NCI-H774 (cell line): ENCODE measurements at regions not wholly inside any gene's neighbourhood (a gene's known extent, or its start where the extent isn't known, plus 50 kb on each side); places are given as distances from the start of the nearest gene placed in this dataset.
"Not testable (repeated sequence)": the region's sequence is repeated elsewhere in the genome, so short reads cannot be mapped to it uniquely, and the experiment has no call there.

Experiments
- DNase-seq: peaks from one replicate; lab custom pipeline; 2025; lab: John Stamatoyannopoulos, UW

GRCh38 chr5:162624110-162624509 lies 556.5 kb downstream of the GABRG2 start:
- no peak for DNase-seq

DNA sequence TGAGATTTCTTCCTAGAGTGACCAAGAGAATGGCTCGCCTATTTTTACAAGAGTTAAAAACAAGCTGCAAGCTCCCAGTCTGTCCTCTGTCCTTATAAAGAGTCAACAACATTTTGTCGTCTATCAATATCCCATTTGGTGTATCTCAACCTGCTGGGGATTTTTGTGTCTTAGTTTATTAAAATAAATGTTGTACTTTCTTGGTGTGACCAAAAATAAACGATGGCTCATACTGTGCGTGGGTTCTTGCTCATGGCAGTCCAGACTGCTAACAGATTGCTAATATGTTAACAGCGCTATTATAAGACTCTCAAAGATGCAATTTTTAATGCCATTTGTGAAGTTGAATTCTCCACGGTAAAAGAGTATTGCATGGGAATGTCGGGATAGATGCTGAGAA lies 569.9 kb downstream of the GABRG2 start:
- no peak for DNase-seq

DNA sequence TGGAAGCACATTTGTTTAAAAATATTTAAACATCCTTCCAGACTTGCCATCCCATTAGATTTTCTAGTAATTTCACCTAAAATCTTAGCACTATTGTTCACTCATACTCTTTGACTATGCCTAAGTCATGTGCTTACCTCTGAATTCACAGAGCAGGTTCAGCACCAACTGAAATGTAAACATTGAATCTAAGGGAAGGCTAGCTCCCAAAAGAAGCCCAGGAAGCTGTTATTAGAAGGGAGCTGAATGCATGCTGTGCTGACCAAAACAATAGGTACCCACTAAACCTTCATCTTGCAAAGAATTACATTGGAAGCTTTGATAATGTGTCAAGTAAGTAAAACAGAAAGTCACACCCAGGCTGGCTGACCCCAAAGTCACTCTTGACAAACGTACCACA lies 571.3 kb downstream of the GABRG2 start:
- DNase-seq: no peak

- DNase-seq: no peak
Observed at GRCh38 chr5:162641142-162641813, 573.7 kb downstream of the GABRG2 start.

DNA sequence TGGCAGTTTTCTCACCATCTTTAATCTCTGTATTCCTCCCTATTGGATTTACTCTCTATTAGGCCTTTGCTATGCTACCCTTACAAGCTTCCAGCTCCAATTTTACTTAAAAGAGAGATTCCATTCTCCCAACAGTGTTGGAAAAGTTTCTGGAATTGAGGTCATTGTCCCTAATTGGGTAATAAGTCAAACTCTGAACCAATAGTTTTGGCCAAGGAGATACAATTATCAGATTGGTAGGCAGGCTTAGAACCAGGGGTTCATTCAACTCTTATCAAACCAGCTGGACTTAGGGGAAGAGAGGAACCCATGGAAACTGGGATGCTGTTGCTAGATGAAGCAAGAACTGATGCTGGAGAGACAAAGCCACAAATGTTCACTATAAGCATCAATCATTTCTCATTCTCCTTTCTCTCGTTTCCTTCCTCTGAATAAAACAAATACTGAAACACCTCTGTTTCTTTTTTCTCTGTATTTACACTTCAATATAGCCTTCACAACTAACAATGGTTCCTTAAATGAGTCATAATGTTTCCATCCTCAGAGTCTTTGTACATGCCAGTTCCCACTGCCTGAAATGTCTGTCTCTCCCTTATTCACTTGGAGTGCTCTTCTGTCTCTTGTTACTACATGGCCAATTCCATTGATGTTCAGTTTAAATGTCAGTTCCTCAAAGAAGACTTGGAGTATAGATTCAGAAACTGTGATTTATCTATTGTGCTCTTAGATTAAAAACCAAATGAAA lies 587.3 kb downstream of the GABRG2 start:
- no peak for DNase-seq

DNA sequence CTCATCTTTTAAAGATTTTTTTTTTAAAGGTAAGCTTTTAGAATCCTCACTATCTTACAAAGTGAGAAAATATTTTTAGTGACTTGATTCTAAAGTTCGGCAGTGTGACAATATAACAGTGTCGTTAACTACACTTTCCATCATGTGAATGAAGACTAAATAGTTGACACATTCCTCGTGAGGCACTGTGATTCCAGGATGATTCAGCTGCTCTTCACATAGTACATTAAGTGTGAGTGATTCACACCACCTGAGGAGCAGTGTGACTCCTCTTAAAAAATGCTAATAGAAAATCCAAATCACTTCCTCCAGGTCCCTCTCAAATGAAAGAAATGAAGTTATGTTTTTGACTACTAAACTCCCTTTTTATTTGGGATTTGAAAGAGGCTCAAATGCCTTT lies 589.5 kb downstream of the GABRG2 start:
- DNase-seq: no peak

- no peak for DNase-seq
Observed at GRCh38 chr5:162664846-162665245, 597.3 kb downstream of the GABRG2 start.

GRCh38 chr5:162668926-162669325 lies 601.4 kb downstream of the GABRG2 start:
- DNase-seq: no peak

DNA sequence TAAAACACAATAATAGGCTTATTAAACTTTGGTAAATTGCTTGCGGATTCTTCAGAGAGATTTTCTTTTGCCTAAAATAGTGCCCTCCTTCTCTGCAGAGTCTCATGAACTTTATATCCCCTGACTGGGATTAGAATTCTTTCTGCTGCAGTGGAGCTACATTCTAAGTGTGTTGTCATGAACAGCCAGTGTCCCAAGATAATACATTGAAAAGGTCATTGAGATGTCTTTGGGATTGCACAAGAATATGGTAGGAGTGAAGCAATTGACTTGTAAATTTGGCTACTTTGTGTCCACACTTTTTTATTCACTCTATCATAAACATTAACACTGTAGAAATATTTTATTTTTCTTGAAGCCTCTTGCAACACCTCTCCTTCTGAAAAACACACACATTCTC lies 604.5 kb downstream of the GABRG2 start:
- no peak for DNase-seq

DNA sequence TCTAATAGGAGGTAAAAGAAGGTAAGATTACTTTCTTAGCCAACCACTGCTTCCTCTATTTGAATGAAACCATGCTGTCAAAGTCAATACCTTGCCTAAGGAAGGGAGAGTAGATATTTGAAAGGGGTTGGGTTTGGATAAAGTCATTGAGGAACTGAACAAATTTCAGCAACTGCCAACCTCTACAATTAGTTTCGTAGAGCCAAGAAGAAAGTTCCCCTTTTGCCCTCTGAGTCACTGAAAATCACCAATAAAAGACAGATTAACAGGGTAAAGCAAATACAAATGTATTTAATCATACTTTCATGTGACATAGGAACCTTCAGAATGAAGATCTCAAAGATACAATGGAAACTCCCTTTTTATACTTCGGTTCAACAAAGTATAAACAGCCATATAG lies 615.7 kb downstream of the GABRG2 start:
- DNase-seq: no peak

GRCh38 chr5:162684145-162684544 lies 616.6 kb downstream of the GABRG2 start:
- no peak for DNase-seq

DNA sequence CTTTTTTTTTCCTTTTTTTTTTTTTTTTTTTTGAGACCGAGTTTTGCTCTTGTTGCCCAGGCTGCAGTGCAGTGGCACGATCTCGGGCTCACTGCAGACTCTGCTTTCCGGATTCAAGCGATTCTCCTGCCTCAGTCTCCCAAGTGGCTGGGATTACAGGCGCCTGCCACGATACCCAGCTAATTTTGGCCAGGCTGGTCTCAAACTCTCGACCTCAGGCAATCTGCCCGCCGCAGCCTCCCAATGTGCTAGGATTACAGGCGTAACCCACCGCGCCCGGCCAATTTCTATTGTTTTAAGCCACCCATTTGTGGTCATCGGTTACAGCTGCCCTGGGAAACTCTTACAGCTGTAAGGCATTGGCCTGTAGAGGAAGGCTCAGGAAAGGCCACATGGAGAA lies 617.7 kb downstream of the GABRG2 start:
- DNase-seq: no peak

- DNase-seq: not testable (repeated sequence)
Observed at GRCh38 chr5:162696272-162696671, 628.7 kb downstream of the GABRG2 start.

- no peak for DNase-seq
Observed at GRCh38 chr5:162699361-162699760, 631.8 kb downstream of the GABRG2 start.

DNA sequence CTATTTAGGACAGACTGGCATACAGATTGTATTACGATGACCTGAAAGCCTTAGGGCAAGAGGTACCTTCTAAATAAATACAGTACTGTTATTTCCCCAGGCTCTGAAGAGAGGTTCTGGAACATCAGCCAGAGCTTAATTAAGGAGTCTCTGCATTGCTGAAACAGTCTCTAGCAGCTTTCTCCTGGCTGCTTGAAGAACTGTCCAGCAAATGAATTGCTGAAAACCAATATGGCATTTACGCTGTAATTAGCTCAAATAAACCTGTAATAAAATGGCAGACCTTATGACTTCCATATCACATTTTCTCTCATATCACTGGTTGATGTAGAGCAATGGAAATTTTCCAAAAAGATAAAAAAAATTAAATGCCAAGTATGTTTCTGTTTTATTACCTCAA lies 636.3 kb downstream of the GABRG2 start:
- DNase-seq: no peak

GRCh38 chr5:162711244-162711643 lies 643.7 kb downstream of the GABRG2 start:
- no peak for DNase-seq

DNA sequence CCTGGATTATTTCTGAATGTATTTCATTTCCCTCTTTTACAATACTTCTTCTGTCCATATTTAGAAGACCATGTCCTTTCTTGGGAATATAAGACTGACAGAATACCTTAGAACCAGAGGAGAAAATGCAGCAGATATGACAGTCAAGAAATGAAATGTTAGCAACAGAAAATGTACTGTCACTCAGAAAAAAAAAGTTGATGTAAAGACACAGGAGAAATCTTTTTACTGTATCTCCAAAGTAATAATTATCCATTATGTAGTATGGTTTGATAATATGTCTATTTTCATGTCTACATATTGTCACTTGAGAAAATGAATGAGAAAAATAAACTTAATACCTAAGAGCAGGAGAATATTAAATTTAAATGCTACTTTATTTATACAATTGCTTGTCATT lies 652.1 kb downstream of the GABRG2 start:
- DNase-seq: no peak

DNA sequence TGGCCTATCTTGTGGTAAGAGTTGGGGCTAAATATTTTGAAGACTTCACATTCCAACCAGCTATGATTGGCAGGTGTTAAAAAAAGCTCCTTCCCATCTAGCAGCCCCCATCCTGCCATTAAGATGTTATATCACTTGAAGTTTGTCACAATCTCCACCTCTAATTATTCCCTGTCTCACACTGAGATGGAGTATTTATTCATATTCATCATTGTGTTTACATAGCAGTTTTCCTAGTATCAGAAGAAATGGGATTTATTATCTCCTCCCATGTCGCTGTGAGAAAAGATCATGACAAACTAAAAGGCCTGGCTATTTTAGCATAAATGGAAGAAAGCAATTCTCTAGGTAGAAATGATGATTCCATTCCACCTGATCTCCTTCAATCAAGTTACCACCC lies 653.6 kb downstream of the GABRG2 start:
- no peak for DNase-seq

DNA sequence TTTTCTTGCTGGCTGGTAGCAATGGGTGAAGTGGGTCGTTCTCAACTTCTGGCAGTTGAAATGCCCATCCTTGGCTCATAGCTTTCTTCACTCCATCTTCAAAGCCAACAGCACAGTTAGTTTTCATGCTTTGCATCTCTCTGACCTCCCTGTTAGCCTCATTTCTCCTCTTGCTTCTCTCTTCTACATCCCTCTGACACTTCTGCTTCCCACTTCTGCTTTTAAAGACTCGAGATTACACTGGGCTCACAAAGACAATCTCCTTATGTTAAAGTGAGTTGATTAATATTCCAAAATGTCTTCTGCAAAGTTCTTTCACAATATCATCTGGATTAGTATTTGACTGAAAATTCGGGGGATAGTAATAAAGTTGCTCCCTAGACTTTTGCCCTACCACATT lies 684.8 kb upstream of the CCNG1 start:
- no peak for DNase-seq

GRCh38 chr5:162762119-162762518 lies 675.3 kb upstream of the CCNG1 start:
- DNase-seq: no peak

- no peak for DNase-seq
Observed at GRCh38 chr5:162769019-162769418, 668.4 kb upstream of the CCNG1 start.

GRCh38 chr5:162785673-162786072 lies 651.7 kb upstream of the CCNG1 start:
- no peak for DNase-seq

DNA sequence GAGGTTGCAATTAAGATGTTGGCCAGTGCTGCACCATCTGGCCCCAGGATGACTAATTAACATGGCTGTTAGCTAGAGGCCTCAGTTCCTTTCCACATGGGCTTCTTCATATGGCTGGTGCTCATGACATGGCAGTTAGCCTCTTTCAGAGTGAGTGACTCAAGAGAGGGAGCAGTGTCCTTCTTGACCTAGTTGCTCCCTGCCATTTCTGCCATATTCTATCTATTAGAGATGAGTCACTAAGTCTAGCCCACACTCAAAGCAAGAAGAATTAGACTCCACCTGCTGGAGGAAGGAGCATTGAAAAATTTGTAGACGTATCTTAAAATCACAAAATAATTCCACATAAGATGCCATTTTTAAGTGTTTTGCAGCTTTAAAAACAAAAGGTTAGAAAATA lies 651.2 kb upstream of the CCNG1 start:
- DNase-seq: no peak

- no peak for DNase-seq
Observed at GRCh38 chr5:162796507-162796906, 640.9 kb upstream of the CCNG1 start.
